Calu3 (cell line): ENCODE measurements at regions not wholly inside any gene's neighbourhood (a gene's known extent, or its start where the extent isn't known, plus 50 kb on each side); places are given as distances from the start of the nearest gene placed in this dataset.
"Not testable (repeated sequence)": the region's sequence is repeated elsewhere in the genome, so short reads cannot be mapped to it uniquely, and the experiment has no call there.

Experiments
- BruUV-seq: library from RNA; stranded (reverse); fragments of 400-500 nt; replicated peaks from 2 replicates; lab custom pipeline; 2021; lab: Mats Ljungman, UMichigan
- CTCF ChIA-PET: fragments of 300-600 bp; sonication (Branson Sonifier 250); formaldehyde crosslinking; loops from one replicate; lab custom pipeline; 2022; ENCODE audit warnings: antibody characterized with exemption; lab: Charles Lee
- DNase-seq: peaks from one replicate; pipeline ENCODE4 v3.0.0; 2022
- H3K27ac Mint-ChIP-seq: one replicate; pipeline ENCODE4 v1.8.0; 2022; ENCODE audit warnings: mixed read lengths; ENCODE audit not compliant: unreplicated experiment
- H3K27me3 Mint-ChIP-seq: one replicate; pipeline ENCODE4 v1.8.0; 2022; ENCODE audit warnings: mixed read lengths; ENCODE audit not compliant: unreplicated experiment
- H3K36me3 Mint-ChIP-seq: one replicate; pipeline ENCODE4 v1.8.0; 2022; ENCODE audit warnings: mild to moderate bottlenecking, moderate library complexity, mixed read lengths; ENCODE audit not compliant: insufficient read depth, unreplicated experiment
- H3K4me1 Mint-ChIP-seq: one replicate; pipeline ENCODE4 v1.8.0; 2022; ENCODE audit warnings: mild to moderate bottlenecking, low read depth, mixed read lengths; ENCODE audit not compliant: unreplicated experiment
- H3K4me3 Mint-ChIP-seq: one replicate; pipeline ENCODE4 v1.8.0; 2022; ENCODE audit warnings: mild to moderate bottlenecking, low read depth, moderate library complexity, mixed read lengths; ENCODE audit not compliant: unreplicated experiment
- H3K9me3 Mint-ChIP-seq: one replicate; pipeline ENCODE4 v1.8.0; 2022; ENCODE audit warnings: low read depth, mixed read lengths; ENCODE audit not compliant: unreplicated experiment
- CTCF ChIP-seq: fragments of 200-600 bp; IDR thresholded peaks from one replicate; pipeline ENCODE4 v1.8.0; 2022; ENCODE audit warnings: antibody characterized with exemption; ENCODE audit not compliant: unreplicated experiment
- intact Hi-C: fragments of 100-400 bp; cut with micrococcal nuclease; formaldehyde crosslinking; loops from one replicate; pipeline ENCODE4 v1.10.0; 2022; ENCODE audit not compliant: unreplicated experiment

GRCh38 chrX:94288972-94289371 lies 615.0 kb downstream of the FAM133A start:
- peaks cover under 1% of the 10 kb centered on the region for H3K9me3 Mint-ChIP-seq
- no peak for DNase-seq

GRCh38 chrX:94302446-94302845 lies 628.4 kb downstream of the FAM133A start:
- Mint-ChIP-seq H3K4me1 (no peaks in the 10 kb centered on the region), H3K27me3 (no peaks in the 10 kb centered on the region), H3K4me3 (no peak overlapping the region), H3K27ac (no peak overlapping the region), H3K36me3 (no peaks in the 10 kb centered on the region), H3K9me3 (peaks cover 9% of the 10 kb centered on the region)
- CTCF ChIA-PET = no interaction called here
- no peak for DNase-seq
- no peak for TF ChIP-seq CTCF
- intact Hi-C loops = no loop called here
- no TSS peak for BruUV-seq

More at GRCh38 chrX:94288972-94289371, 615.0 kb downstream of the FAM133A start:
- Mint-ChIP-seq H3K36me3 (no peaks in the 10 kb centered on the region), H3K27me3 (no peaks in the 10 kb centered on the region), H3K4me1 (no peaks in the 10 kb centered on the region), H3K4me3 (no peak overlapping the region), H3K27ac (no peak overlapping the region)
- TF ChIP-seq CTCF = no peak
- CTCF ChIA-PET = no interaction called here
- intact Hi-C loops = no loop called here
- BruUV-seq = no TSS peak

- H3K27me3 Mint-ChIP-seq = no peaks in the 10 kb centered on the region
- peaks cover 3% of the 10 kb centered on the region for H3K9me3 Mint-ChIP-seq
- no peaks in the 10 kb centered on the region for H3K36me3 Mint-ChIP-seq
- no TSS peak for BruUV-seq
- H3K27ac Mint-ChIP-seq = no peak overlapping the region
- CTCF ChIA-PET = no interaction called here
- no peak for DNase-seq
- no peak overlapping the region for H3K4me3 Mint-ChIP-seq
- no peak for TF ChIP-seq CTCF
- no peaks in the 10 kb centered on the region for H3K4me1 Mint-ChIP-seq
- intact Hi-C loops = no loop called here
Observed at GRCh38 chrX:94329182-94329581, 655.2 kb downstream of the FAM133A start.

- intact Hi-C loops, CTCF ChIA-PET: not testable (repeated sequence)
Observed at GRCh38 chrX:94341730-94342129, 667.7 kb downstream of the FAM133A start.

GRCh38 chrX:94361241-94361640 lies 687.2 kb downstream of the FAM133A start:
- DNase-seq = no peak
- no peaks in the 10 kb centered on the region for H3K36me3 Mint-ChIP-seq
- BruUV-seq = no TSS peak
- CTCF ChIA-PET = no interaction called here
- H3K4me3 Mint-ChIP-seq = no peak overlapping the region
- H3K27me3 Mint-ChIP-seq = no peaks in the 10 kb centered on the region
- no peak overlapping the region for H3K27ac Mint-ChIP-seq
- H3K9me3 Mint-ChIP-seq = peaks cover 6% of the 10 kb centered on the region
- TF ChIP-seq CTCF = no peak
- intact Hi-C loops = no loop called here
- H3K4me1 Mint-ChIP-seq = no peaks in the 10 kb centered on the region

More at GRCh38 chrX:94341730-94342129, 667.7 kb downstream of the FAM133A start:
- not testable (repeated sequence) for H3K27ac Mint-ChIP-seq, H3K4me1 Mint-ChIP-seq, DNase-seq, H3K36me3 Mint-ChIP-seq, H3K9me3 Mint-ChIP-seq, H3K4me3 Mint-ChIP-seq, BruUV-seq, H3K27me3 Mint-ChIP-seq
